ENCODE measurements at regions not wholly inside any gene's neighbourhood (a gene's known extent, or its start where the extent isn't known, plus 50 kb on each side); places are given as distances from the start of the nearest gene placed in this dataset.

- no peaks in the 10 kb centered on the region for H3K27me3 ChIP-seq
- TF ChIP-seq, protein P1, sequence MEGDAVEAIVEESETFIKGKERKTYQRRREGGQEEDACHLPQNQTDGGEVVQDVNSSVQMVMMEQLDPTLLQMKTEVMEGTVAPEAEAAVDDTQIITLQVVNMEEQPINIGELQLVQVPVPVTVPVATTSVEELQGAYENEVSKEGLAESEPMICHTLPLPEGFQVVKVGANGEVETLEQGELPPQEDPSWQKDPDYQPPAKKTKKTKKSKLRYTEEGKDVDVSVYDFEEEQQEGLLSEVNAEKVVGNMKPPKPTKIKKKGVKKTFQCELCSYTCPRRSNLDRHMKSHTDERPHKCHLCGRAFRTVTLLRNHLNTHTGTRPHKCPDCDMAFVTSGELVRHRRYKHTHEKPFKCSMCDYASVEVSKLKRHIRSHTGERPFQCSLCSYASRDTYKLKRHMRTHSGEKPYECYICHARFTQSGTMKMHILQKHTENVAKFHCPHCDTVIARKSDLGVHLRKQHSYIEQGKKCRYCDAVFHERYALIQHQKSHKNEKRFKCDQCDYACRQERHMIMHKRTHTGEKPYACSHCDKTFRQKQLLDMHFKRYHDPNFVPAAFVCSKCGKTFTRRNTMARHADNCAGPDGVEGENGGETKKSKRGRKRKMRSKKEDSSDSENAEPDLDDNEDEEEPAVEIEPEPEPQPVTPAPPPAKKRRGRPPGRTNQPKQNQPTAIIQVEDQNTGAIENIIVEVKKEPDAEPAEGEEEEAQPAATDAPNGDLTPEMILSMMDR (IDR thresholded peaks at IDR 0.05), result no peak
- TF ChIP-seq POLR2A (IDR thresholded peaks at IDR 0.05), result no peak
- no peak overlapping the region for H3K4me3 ChIP-seq (replicated peaks in 1 of 3)
- no peaks in the 10 kb centered on the region for H3K9me3 ChIP-seq
- H3K27ac ChIP-seq, result no peak overlapping the region
- no peak for DNase-seq
- intact Hi-C loops (cut with DNase I), result no loop called here
- H3K4me1 ChIP-seq, result no peaks in the 10 kb centered on the region
- WGBS, 2 donors, result 66 to 67% methylated on average over 4 of the region's 4 CpGs
- H3K36me3 ChIP-seq, result no peaks in the 10 kb centered on the region
Observed at GRCh38 chr6:142500250-142500786, 198.5 kb downstream of the ADGRG6 start.

GRCh38 chr6:142501795-142502194 lies 200.0 kb downstream of the ADGRG6 start:
- intact Hi-C loops (cut with DNase I), result no loop called here
- H3K4me3 ChIP-seq (replicated peaks in 1 of 3), result no peak overlapping the region
- TF ChIP-seq, protein P1 (IDR thresholded peaks at IDR 0.05), result no peak
- TF ChIP-seq POLR2A (IDR thresholded peaks at IDR 0.05), result no peak
- no peaks in the 10 kb centered on the region for H3K4me1 ChIP-seq
- no peaks in the 10 kb centered on the region for H3K27me3 ChIP-seq
- no peak overlapping the region for H3K27ac ChIP-seq
- H3K36me3 ChIP-seq, result no peaks in the 10 kb centered on the region
- no peaks in the 10 kb centered on the region for H3K9me3 ChIP-seq
- DNase-seq, result no peak
- 93 to 94% methylated on average over 3 of the region's 3 CpGs for WGBS, 2 donors

DNA sequence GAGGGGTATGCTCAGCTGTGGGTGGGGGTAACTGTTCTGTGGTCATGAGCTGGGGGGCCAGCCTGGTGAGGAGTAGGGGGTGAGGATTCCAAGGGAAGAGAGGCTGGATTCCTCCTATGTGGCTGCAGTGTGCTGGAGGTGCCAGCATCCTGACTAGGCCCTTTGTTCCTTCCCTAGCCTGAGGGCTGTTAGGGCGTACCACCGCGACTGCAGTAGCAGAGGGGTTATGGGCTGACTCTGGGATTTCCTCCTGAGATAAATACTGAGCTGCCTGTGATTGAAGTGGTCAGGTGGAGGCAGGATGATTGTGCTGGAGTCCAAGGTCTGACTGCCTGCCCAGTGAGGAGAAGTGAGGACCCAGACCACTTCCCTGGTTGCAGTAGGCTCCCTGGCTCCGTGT lies 205.3 kb downstream of the ADGRG6 start:
- H3K4me1 ChIP-seq, result no peaks in the 10 kb centered on the region
- TF ChIP-seq POLR2A (IDR thresholded peaks at IDR 0.05), result no peak
- TF ChIP-seq, protein P1 (IDR thresholded peaks at IDR 0.05), result no peak
- 92 to 94% methylated on average over 3 to 4 of the region's 4 CpGs for WGBS, 2 donors
- H3K4me3 ChIP-seq (replicated peaks in 1 of 3), result no peak overlapping the region
- DNase-seq, result no peak
- no peaks in the 10 kb centered on the region for H3K9me3 ChIP-seq
- H3K27me3 ChIP-seq, result no peaks in the 10 kb centered on the region
- H3K27ac ChIP-seq, result no peak overlapping the region
- no peaks in the 10 kb centered on the region for H3K36me3 ChIP-seq
- intact Hi-C loops (cut with DNase I), result no loop called here

DNA sequence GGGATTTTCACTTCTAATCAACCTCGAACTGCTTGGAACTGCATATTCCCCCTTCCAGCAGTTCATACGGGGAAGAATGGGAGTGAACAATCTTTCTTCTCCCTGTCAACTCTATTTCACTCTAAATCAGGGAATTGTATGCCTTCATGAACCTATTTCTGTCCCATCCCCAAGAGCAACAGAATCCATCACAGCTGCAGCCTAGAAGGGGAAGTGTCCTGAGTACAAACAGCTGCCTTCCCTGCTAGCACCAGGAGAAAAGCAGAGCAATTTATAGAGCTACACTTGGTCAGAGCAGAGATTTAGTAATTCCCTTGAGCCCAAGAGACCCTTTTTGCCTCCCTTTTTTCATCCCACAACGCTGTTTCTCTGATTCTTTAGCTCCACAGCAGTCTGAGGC lies 208.4 kb downstream of the ADGRG6 start:
- Histone ChIP-seq H3K9me3 (no peaks in the 10 kb centered on the region), H3K4me1 (no peaks in the 10 kb centered on the region), H3K4me3 (replicated peaks in 1 of 3) (no peak overlapping the region), H3K27me3 (no peaks in the 10 kb centered on the region), H3K36me3 (no peaks in the 10 kb centered on the region), H3K27ac (no peak overlapping the region)
- intact Hi-C loops (cut with DNase I), result no loop called here
- WGBS, 2 donors, result 63 to 75% methylated on average over 3 of the region's 3 CpGs
- no peak for TF ChIP-seq POLR2A (IDR thresholded peaks at IDR 0.05)
- TF ChIP-seq, protein P1 (IDR thresholded peaks at IDR 0.05), result no peak
- DNase-seq, result no peak

- TF ChIP-seq, protein P1 (IDR thresholded peaks at IDR 0.05), result no peak
- TF ChIP-seq POLR2A (IDR thresholded peaks at IDR 0.05), result no peak
- Histone ChIP-seq H3K36me3 (no peaks in the 10 kb centered on the region), H3K27ac (no peak overlapping the region), H3K27me3 (no peaks in the 10 kb centered on the region), H3K9me3 (no peaks in the 10 kb centered on the region), H3K4me1 (no peaks in the 10 kb centered on the region), H3K4me3 (replicated peaks in 1 of 3) (no peak overlapping the region)
- no peak for DNase-seq
- 35 to 64% methylated on average over 3 of the region's 3 CpGs for WGBS, 2 donors
- intact Hi-C loops (cut with DNase I), result no loop called here
Observed at GRCh38 chr6:142518126-142518525, 216.3 kb downstream of the ADGRG6 start.

Measured in thyroid gland (tissue), 4 donors.